Cardiac muscle cell (in vitro differentiated cells and primary cell): ENCODE measurements at regions not wholly inside any gene's neighbourhood (a gene's known extent, or its start where the extent isn't known, plus 50 kb on each side); places are given as distances from the start of the nearest gene placed in this dataset.

ENCODE experiments used
- DNase-seq, 2 donors: peaks; one replicate each; pipeline versions ENCODE4 v3.0.0 to v3.0.0-alpha.2; 2010 to 2017; ENCODE audit warnings: low read depth in 1 of 2, low spot score in 1 of 2
- H3K27ac ChIP-seq: fragments of 200-600 bp; sonication (generic); 2 replicates; pipeline ENCODE4 v1.5.1; 2016
- H3K27me3 ChIP-seq: fragments of 200-600 bp; sonication (generic); 2 replicates; pipeline ENCODE4 v1.6.0; 2016; ENCODE audit warnings: control low read depth
- H3K36me3 ChIP-seq: fragments of 200-600 bp; sonication (generic); 2 replicates; pipeline ENCODE4 v1.5.1; 2016; ENCODE audit warnings: control low read depth
- H3K4me1 ChIP-seq: fragments of 200-600 bp; sonication (generic); 2 replicates; pipeline ENCODE4 v1.8.1; 2017; ENCODE audit warnings: low read depth, mild to moderate bottlenecking, mixed run types
- H3K4me3 ChIP-seq: fragments of 200-600 bp; sonication (generic); 2 replicates; pipeline ENCODE4 v1.5.1; 2016; ENCODE audit warnings: mild to moderate bottlenecking
- H3K9me3 ChIP-seq: fragments of 200-600 bp; sonication (generic); 2 replicates; pipeline ENCODE4 v1.5.1; 2017; ENCODE audit warnings: low read depth, mild to moderate bottlenecking, control low read depth
- CTCF ChIP-seq: IDR thresholded peaks from 2 replicates; pipeline ENCODE4 v1.5.1; 2012; ENCODE audit warnings: low read depth, mild to moderate bottlenecking, low read length

- Histone ChIP-seq H3K4me1 (no peaks in the 10 kb centered on the region), H3K27ac (no peak overlapping the region), H3K4me3 (no peak overlapping the region), H3K36me3 (no peaks in the 10 kb centered on the region), H3K27me3 (no peaks in the 10 kb centered on the region), H3K9me3 (no peaks in the 10 kb centered on the region)
- DNase-seq = no peak
- no peak for TF ChIP-seq CTCF
These were observed 122.8 kb upstream of the B3GAT2 start for GRCh38 chr6:71079677-71080076.

GRCh38 chr6:71080133-71080532 lies 123.3 kb upstream of the B3GAT2 start:
- H3K36me3 ChIP-seq = no peaks in the 10 kb centered on the region
- H3K9me3 ChIP-seq = no peaks in the 10 kb centered on the region
- no peak for TF ChIP-seq CTCF
- H3K4me1 ChIP-seq = no peaks in the 10 kb centered on the region
- no peak overlapping the region for H3K4me3 ChIP-seq
- no peak for DNase-seq
- no peak overlapping the region for H3K27ac ChIP-seq
- no peaks in the 10 kb centered on the region for H3K27me3 ChIP-seq

GRCh38 chr6:71080826-71081225 lies 124.0 kb upstream of the B3GAT2 start:
- DNase-seq = peak in 1 of 2 donors; percentile 65
- Histone ChIP-seq H3K27ac (no peak overlapping the region), H3K4me3 (no peak overlapping the region), H3K36me3 (no peaks in the 10 kb centered on the region), H3K4me1 (no peaks in the 10 kb centered on the region), H3K27me3 (no peaks in the 10 kb centered on the region), H3K9me3 (no peaks in the 10 kb centered on the region)
- TF ChIP-seq CTCF = no peak

GRCh38 chr6:71082033-71082650 lies 125.3 kb upstream of the B3GAT2 start:
- no peak for TF ChIP-seq CTCF
- no peaks in the 10 kb centered on the region for H3K4me1 ChIP-seq
- no peak overlapping the region for H3K27ac ChIP-seq
- H3K9me3 ChIP-seq = no peaks in the 10 kb centered on the region
- H3K4me3 ChIP-seq = no peak overlapping the region
- DNase-seq = peak in 1 of 2 donors; percentile 26
- no peaks in the 10 kb centered on the region for H3K27me3 ChIP-seq
- no peaks in the 10 kb centered on the region for H3K36me3 ChIP-seq

GRCh38 chr6:71083308-71083820 lies 126.5 kb upstream of the B3GAT2 start:
- Histone ChIP-seq H3K27me3 (no peaks in the 10 kb centered on the region), H3K36me3 (no peaks in the 10 kb centered on the region), H3K9me3 (no peaks in the 10 kb centered on the region), H3K4me3 (no peak overlapping the region), H3K27ac (no peak overlapping the region), H3K4me1 (no peaks in the 10 kb centered on the region)
- DNase-seq = peak in 1 of 2 donors; percentile 24
- no peak for TF ChIP-seq CTCF
